Neuronal stem cell (in vitro differentiated cells): ENCODE measurements at regions not wholly inside any gene's neighbourhood (a gene's known extent, or its start where the extent isn't known, plus 50 kb on each side); places are given as distances from the start of the nearest gene placed in this dataset.
A peak's percentile ranks its signal among the peaks of the same experiment; 100 is the strongest.
"Not testable (repeated sequence)": the region's sequence is repeated elsewhere in the genome, so short reads cannot be mapped to it uniquely, and the experiment has no call there.

Experiments used
- DNase-seq: peaks from one replicate; pipeline ENCODE4 v3.0.0-alpha.2; 2013; ENCODE audit warnings: low spot score
- H2AFZ ChIP-seq: one replicate; pipeline ENCODE4 v1.6.1; 2013; ENCODE audit warnings: mild to moderate bottlenecking, low read length, inconsistent platforms
- H2AK5ac ChIP-seq: 2 replicates; pipeline ENCODE4 v1.6.1; 2013; ENCODE audit warnings: low read depth, mild to moderate bottlenecking, inconsistent platforms, low read length, moderate library complexity, mixed read lengths
- H2BK120ac ChIP-seq: 2 replicates; pipeline ENCODE4 v1.6.1; 2013; ENCODE audit warnings: low read depth, mild to moderate bottlenecking, inconsistent platforms, low read length, moderate library complexity, mixed read lengths
- H2BK12ac ChIP-seq: one replicate; pipeline ENCODE4 v1.6.1; 2013; ENCODE audit warnings: low read length, inconsistent platforms
- H2BK15ac ChIP-seq: 2 replicates; pipeline ENCODE4 v1.6.1; 2013; ENCODE audit warnings: mild to moderate bottlenecking, low read length, inconsistent platforms, mixed read lengths
- H2BK5ac ChIP-seq: one replicate; pipeline ENCODE4 v1.6.1; 2013; ENCODE audit warnings: inconsistent platforms, mild to moderate bottlenecking, low read length, moderate library complexity
- H3K14ac ChIP-seq: one replicate; pipeline ENCODE4 v1.6.1; 2013; ENCODE audit warnings: low read length, inconsistent platforms
- H3K18ac ChIP-seq: 2 replicates; pipeline ENCODE4 v1.6.1; 2013; ENCODE audit warnings: low read length, inconsistent platforms
- H3K23ac ChIP-seq: 2 replicates; pipeline ENCODE4 v1.6.1; 2013; ENCODE audit warnings: low read depth, mild to moderate bottlenecking, mixed read lengths, low read length, inconsistent platforms; ENCODE audit not compliant: poor library complexity
- H3K27ac ChIP-seq: replicated peaks from 3 replicates; pipeline ENCODE4 v1.5.1; 2013; ENCODE audit warnings: low read length, inconsistent platforms
- H3K27me3 ChIP-seq, 3 experiments: 2 replicates each; pipeline ENCODE4 v1.6.1; 2013; ENCODE audit warnings: low read length in 3 of 3, mild to moderate bottlenecking in 2 of 3, inconsistent platforms in 1 of 3, low read depth in 1 of 3, mixed read lengths in 1 of 3, moderate library complexity in 1 of 3; ENCODE audit not compliant: control insufficient read depth in 3 of 3, insufficient read depth in 3 of 3
- H3K36me3 ChIP-seq, 2 donors: replicated peaks in 1 of 2; 2 replicates each; pipeline ENCODE4 v1.6.1; 2013; ENCODE audit warnings: low read length in 2 of 2; ENCODE audit not compliant: control insufficient read depth in 2 of 2, insufficient read depth in 2 of 2
- H3K4ac ChIP-seq: 2 replicates; pipeline ENCODE4 v1.6.1; 2013; ENCODE audit warnings: inconsistent platforms, mild to moderate bottlenecking, low read length, moderate library complexity
- H3K4me1 ChIP-seq, 2 donors: 1 replicate in 1 of 2; 2 replicates in 1 of 2; pipeline ENCODE4 v1.6.1; 2013; ENCODE audit warnings: low read length in 2 of 2, low read depth in 1 of 2; ENCODE audit not compliant: control insufficient read depth in 2 of 2, insufficient read depth in 1 of 2
- H3K4me2 ChIP-seq: one replicate; pipeline ENCODE4 v1.6.1; 2013; ENCODE audit warnings: mild to moderate bottlenecking, low read length, inconsistent platforms; ENCODE audit not compliant: insufficient read depth, poor library complexity, severe bottlenecking
- H3K4me3 ChIP-seq, 2 donors: 2 replicates each; pipeline ENCODE4 v1.5.1; 2013; ENCODE audit warnings: low read length in 2 of 2, mild to moderate bottlenecking in 2 of 2, inconsistent platforms in 1 of 2, moderate library complexity in 1 of 2
- H3K79me1 ChIP-seq: one replicate; pipeline ENCODE4 v1.6.1; 2013; ENCODE audit warnings: low read depth, mild to moderate bottlenecking, inconsistent platforms, low read length, moderate library complexity
- H3K9ac ChIP-seq: one replicate; pipeline ENCODE4 v1.6.1; 2013; ENCODE audit warnings: mild to moderate bottlenecking, low read depth, low read length, inconsistent platforms; ENCODE audit not compliant: poor library complexity
- H3K9me3 ChIP-seq, 2 donors: replicated peaks in 1 of 2; 2 replicates each; pipeline versions ENCODE3 to v1.6.1; 2013; ENCODE audit warnings: low read length in 2 of 2, mild to moderate bottlenecking in 2 of 2, inconsistent platforms in 1 of 2, low read depth in 1 of 2, mixed read lengths in 1 of 2, moderate library complexity in 1 of 2; ENCODE audit not compliant: control insufficient read depth in 2 of 2, insufficient read depth in 1 of 2
- H4K8ac ChIP-seq: one replicate; pipeline ENCODE4 v1.6.1; 2013; ENCODE audit warnings: low read depth, mild to moderate bottlenecking, inconsistent platforms, low read length, moderate library complexity
- H4K91ac ChIP-seq: one replicate; pipeline ENCODE4 v1.6.1; 2013; ENCODE audit warnings: low read length, low read depth, mild to moderate bottlenecking, inconsistent platforms; ENCODE audit not compliant: poor library complexity
- WGBS, 2 donors: extraction: QIAGEN DNeasy Blood & Tissue Kit; methylation state at CpG; one replicate each; pipeline ENCODE4 v1.1.7; 2013; ENCODE audit warnings: missing lambda C conversion rate in 2 of 2, mixed read lengths in 1 of 2; ENCODE audit not compliant: insufficient read length in 2 of 2, insufficient replicate concordance in 1 of 2; ENCODE audit errors: extremely low coverage in 2 of 2; 5-methylcytosine and 5-hydroxymethylcytosine counted together

DNA sequence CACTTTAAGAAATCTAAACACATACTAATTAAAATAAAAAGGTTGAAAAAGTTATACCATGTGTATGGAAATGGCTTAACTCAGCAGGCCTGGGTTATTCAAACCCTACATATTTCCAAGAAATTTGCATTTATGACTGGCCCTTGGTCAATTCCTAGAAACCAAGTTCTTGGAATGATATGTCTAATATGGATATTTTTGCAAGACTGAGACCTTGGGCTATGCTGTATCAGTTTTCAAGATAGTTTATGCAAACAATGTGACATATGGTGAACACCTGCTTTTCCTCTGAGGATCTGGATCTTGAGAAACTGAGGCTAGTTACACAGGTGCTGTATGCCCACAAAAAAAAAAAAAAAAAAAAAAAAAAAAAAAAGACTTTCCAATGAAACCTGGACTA is 536.9 kb upstream of the HS3ST5 start:
- Histone ChIP-seq H3K14ac (no peak overlapping the region), H3K4me3 (no peak overlapping the region), H4K8ac (no peak overlapping the region), H3K18ac (no peak overlapping the region), H3K4me2 (no peak overlapping the region), H3K9me3 (no peaks in the 10 kb centered on the region), H3K27me3 (no peaks in the 10 kb centered on the region), H2AK5ac (no peak overlapping the region), H3K4me1 (no peaks in the 10 kb centered on the region), H2BK5ac (no peak overlapping the region), H3K23ac (no peak overlapping the region), H3K9ac (no peak overlapping the region), H4K91ac (no peak overlapping the region), H3K27ac (no peak overlapping the region), H2AFZ (no peak overlapping the region), H3K4ac (no peak overlapping the region), H3K79me1 (no peaks in the 10 kb centered on the region), H2BK120ac (no peak overlapping the region), H2BK12ac (no peak overlapping the region), H3K36me3 (no peaks in the 10 kb centered on the region), H2BK15ac (no peak overlapping the region)
- no peak for DNase-seq

DNA sequence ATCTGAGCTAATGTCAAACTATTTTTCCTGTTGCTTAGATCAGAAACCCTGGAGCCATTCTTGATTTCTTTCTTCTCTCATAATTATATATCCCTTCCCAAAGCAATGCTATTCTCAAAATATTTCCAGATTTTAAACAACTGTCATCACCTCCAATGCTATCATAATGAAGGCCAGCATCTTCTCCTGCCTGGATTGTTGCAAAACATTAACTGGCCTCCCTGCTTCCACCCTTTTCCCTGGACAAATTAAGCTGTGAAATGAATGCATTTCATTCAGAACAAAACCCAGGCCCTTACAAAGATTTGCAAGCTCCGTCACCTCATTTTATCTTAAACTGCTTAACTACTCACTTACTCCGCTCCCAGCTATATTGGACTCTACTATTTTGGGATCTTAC is 535.3 kb upstream of the HS3ST5 start:
- Histone ChIP-seq H2BK5ac (no peak overlapping the region), H3K18ac (no peak overlapping the region), H3K36me3 (no peaks in the 10 kb centered on the region), H3K23ac (no peak overlapping the region), H4K91ac (no peak overlapping the region), H3K9ac (no peak overlapping the region), H3K4me2 (peak overlapping the region; percentile 11), H3K9me3 (no peaks in the 10 kb centered on the region), H2BK15ac (no peak overlapping the region), H2BK12ac (no peak overlapping the region), H3K27ac (no peak overlapping the region), H4K8ac (no peak overlapping the region), H3K27me3 (no peaks in the 10 kb centered on the region), H3K79me1 (no peaks in the 10 kb centered on the region), H3K4me3 (no peak overlapping the region), H3K14ac (no peak overlapping the region), H2AFZ (no peak overlapping the region), H3K4ac (no peak overlapping the region), H2AK5ac (no peak overlapping the region), H3K4me1 (no peaks in the 10 kb centered on the region), H2BK120ac (no peak overlapping the region)
- WGBS, 2 donors, result no CpG with 5 or more reads among the region's 2 CpGs
- no peak for DNase-seq

DNA sequence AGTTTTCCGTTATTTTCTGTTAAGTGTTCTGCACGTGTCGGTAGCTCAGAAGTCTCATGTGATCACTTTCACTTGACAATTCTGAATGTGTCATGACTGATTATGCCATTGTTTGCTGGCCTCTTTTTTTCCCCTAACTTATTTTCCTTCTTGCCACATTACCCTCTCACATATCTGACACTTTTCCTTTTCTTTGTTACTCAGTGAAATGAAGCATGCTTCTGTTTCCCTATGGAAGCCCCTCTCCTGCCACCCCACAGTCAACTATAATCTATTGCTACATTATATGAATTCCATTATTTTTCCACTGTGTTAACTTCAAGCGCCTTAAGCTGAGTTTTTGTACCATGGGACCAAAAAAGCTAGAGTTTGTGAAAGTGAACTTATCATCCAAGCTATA is 531.6 kb upstream of the HS3ST5 start:
- H2BK12ac ChIP-seq, result no peak overlapping the region
- no peak overlapping the region for H3K18ac ChIP-seq
- H3K9ac ChIP-seq, result no peak overlapping the region
- no peak for DNase-seq
- no peak overlapping the region for H3K4me3 ChIP-seq
- no CpG with 5 or more reads among the region's 4 CpGs for WGBS, 2 donors
- H3K14ac ChIP-seq, result no peak overlapping the region
- no peak overlapping the region for H3K23ac ChIP-seq
- H4K8ac ChIP-seq, result no peak overlapping the region
- no peak overlapping the region for H2BK120ac ChIP-seq
- H3K4ac ChIP-seq, result no peak overlapping the region
- no peaks in the 10 kb centered on the region for H3K79me1 ChIP-seq
- no peak overlapping the region for H4K91ac ChIP-seq
- no peaks in the 10 kb centered on the region for H3K36me3 ChIP-seq
- no peak overlapping the region for H2AFZ ChIP-seq
- H2AK5ac ChIP-seq, result no peak overlapping the region
- H2BK15ac ChIP-seq, result no peak overlapping the region
- no peaks in the 10 kb centered on the region for H3K9me3 ChIP-seq
- H3K4me1 ChIP-seq, result no peaks in the 10 kb centered on the region
- H3K4me2 ChIP-seq, result no peak overlapping the region
- no peak overlapping the region for H3K27ac ChIP-seq
- no peak overlapping the region for H2BK5ac ChIP-seq
- no peaks in the 10 kb centered on the region for H3K27me3 ChIP-seq

DNA sequence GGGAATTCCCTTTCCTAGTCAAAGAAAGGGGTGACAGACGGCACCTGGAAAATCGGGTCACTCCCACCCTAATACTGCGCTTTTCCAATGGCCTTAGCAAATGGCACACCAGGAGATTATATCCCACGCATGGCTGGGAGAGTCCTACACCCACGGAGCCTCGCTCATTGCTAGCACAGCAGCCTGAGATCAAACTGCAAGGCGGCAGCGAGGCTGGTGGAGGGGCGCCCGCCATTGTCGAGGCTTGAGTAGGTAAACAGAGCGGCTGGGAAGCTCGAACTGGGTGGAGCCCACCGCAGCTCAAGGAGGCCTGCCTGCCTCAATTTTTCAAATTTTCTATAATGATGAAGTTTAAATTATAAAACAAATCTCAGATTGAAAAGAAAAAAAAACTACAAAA is 522.7 kb upstream of the HS3ST5 start:
- not testable (repeated sequence) for H3K23ac ChIP-seq, H3K9me3 ChIP-seq
- no CpG with 5 or more reads among the region's 14 CpGs for WGBS, 2 donors

More for the DNA sequence above, 522.7 kb upstream of the HS3ST5 start:
- H3K36me3 ChIP-seq, H4K91ac ChIP-seq, H3K14ac ChIP-seq, DNase-seq, H4K8ac ChIP-seq, H2AK5ac ChIP-seq, H2BK15ac ChIP-seq, H3K4me3 ChIP-seq, H3K4me1 ChIP-seq, H3K4ac ChIP-seq, H3K27me3 ChIP-seq, H3K18ac ChIP-seq, H2BK12ac ChIP-seq, H3K79me1 ChIP-seq, H3K27ac ChIP-seq, H2AFZ ChIP-seq, H3K9ac ChIP-seq, H2BK120ac ChIP-seq, H3K4me2 ChIP-seq, H2BK5ac ChIP-seq: not testable (repeated sequence)
